KMS-11 (cell line): ENCODE measurements at regions not wholly inside any gene's neighbourhood (a gene's known extent, or its start where the extent isn't known, plus 50 kb on each side); places are given as distances from the start of the nearest gene placed in this dataset.

Experiments used
- H2AFZ ChIP-seq: fragments of 200-600 bp; sonication (generic); 2 replicates; pipeline ENCODE4 v1.6.1; 2016; ENCODE audit warnings: antibody characterized with exemption, mixed run types, low read depth
- H3K27ac ChIP-seq: fragments of 200-600 bp; sonication (generic); 2 replicates; pipeline ENCODE4 v1.6.1; 2016; ENCODE audit warnings: mild to moderate bottlenecking, mixed run types
- H3K27me3 ChIP-seq: fragments of 200-600 bp; sonication (generic); 2 replicates; pipeline ENCODE4 v1.6.1; 2017; ENCODE audit warnings: mild to moderate bottlenecking, low read depth, mixed run types, moderate library complexity; ENCODE audit not compliant: insufficient read depth
- H3K36me3 ChIP-seq: fragments of 200-600 bp; sonication (generic); 2 replicates; pipeline ENCODE4 v1.6.1; 2017; ENCODE audit warnings: mild to moderate bottlenecking, mixed run types; ENCODE audit not compliant: insufficient read depth
- H3K4me1 ChIP-seq: fragments of 200-600 bp; sonication (generic); 2 replicates; pipeline ENCODE4 v1.6.1; 2016; ENCODE audit warnings: mild to moderate bottlenecking, low read depth, mixed run types; ENCODE audit not compliant: poor library complexity, severe bottlenecking
- H3K4me2 ChIP-seq: fragments of 200-600 bp; sonication (generic); 2 replicates; pipeline ENCODE4 v1.7.0; 2016; ENCODE audit warnings: mild to moderate bottlenecking, mixed run types
- H3K4me3 ChIP-seq: fragments of 200-600 bp; sonication (generic); IDR thresholded peaks from 2 replicates; pipeline ENCODE4 v1.6.1; 2017; ENCODE audit warnings: low read depth, low read length, mixed read lengths; ENCODE audit not compliant: insufficient read depth
- H3K79me2 ChIP-seq: fragments of 200-600 bp; sonication (generic); 2 replicates; pipeline ENCODE4 v1.6.1; 2016; ENCODE audit warnings: low read depth, mixed run types; ENCODE audit not compliant: insufficient read depth
- H3K9ac ChIP-seq: fragments of 200-600 bp; sonication (generic); 2 replicates; pipeline ENCODE4 v1.6.1; 2016; ENCODE audit warnings: mild to moderate bottlenecking, mixed run types
- H4K20me1 ChIP-seq: fragments of 200-600 bp; sonication (generic); 2 replicates; pipeline ENCODE4 v1.6.1; 2016; ENCODE audit warnings: mild to moderate bottlenecking, mixed run types; ENCODE audit not compliant: insufficient read depth
- CTCF ChIP-seq: fragments of 200-600 bp; sonication (generic); conservative IDR thresholded peaks from 2 replicates; pipeline ENCODE4 v1.6.1; 2017; ENCODE audit warnings: low read depth, mild to moderate bottlenecking, antibody characterized with exemption, low read length, moderate library complexity, mixed read lengths

- Histone ChIP-seq H3K79me2 (no peaks in the 10 kb centered on the region), H4K20me1 (no peaks in the 10 kb centered on the region), H3K27ac (no peak overlapping the region), H3K4me1 (no peaks in the 10 kb centered on the region), H3K9ac (no peak overlapping the region), H3K4me3 (no peak overlapping the region), H2AFZ (no peak overlapping the region), H3K27me3 (no peaks in the 10 kb centered on the region), H3K4me2 (no peak overlapping the region), H3K36me3 (no peaks in the 10 kb centered on the region)
- TF ChIP-seq CTCF: no peak
Observed at GRCh38 chr1:90513956-90514355, 203.1 kb downstream of the BARHL2 start.

GRCh38 chr1:90512441-90512840 lies 204.7 kb downstream of the BARHL2 start:
- H3K4me1 ChIP-seq: no peaks in the 10 kb centered on the region
- H3K27me3 ChIP-seq: no peaks in the 10 kb centered on the region
- no peaks in the 10 kb centered on the region for H3K36me3 ChIP-seq
- no peak overlapping the region for H3K4me3 ChIP-seq
- no peak overlapping the region for H3K9ac ChIP-seq
- H3K79me2 ChIP-seq: no peaks in the 10 kb centered on the region
- H2AFZ ChIP-seq: no peak overlapping the region
- no peaks in the 10 kb centered on the region for H4K20me1 ChIP-seq
- H3K27ac ChIP-seq: no peak overlapping the region
- H3K4me2 ChIP-seq: no peak overlapping the region
- TF ChIP-seq CTCF: no peak

- Histone ChIP-seq H3K79me2 (no peaks in the 10 kb centered on the region), H3K9ac (no peak overlapping the region), H3K27ac (no peak overlapping the region), H3K4me3 (no peak overlapping the region), H3K4me2 (no peak overlapping the region), H2AFZ (no peak overlapping the region), H3K36me3 (no peaks in the 10 kb centered on the region), H3K27me3 (no peaks in the 10 kb centered on the region), H4K20me1 (no peaks in the 10 kb centered on the region), H3K4me1 (no peaks in the 10 kb centered on the region)
- TF ChIP-seq CTCF: no peak
Observed at GRCh38 chr1:90510143-90510542, 207.0 kb downstream of the BARHL2 start.

GRCh38 chr1:90509225-90510048 lies 207.7 kb downstream of the BARHL2 start:
- H3K79me2 ChIP-seq: no peaks in the 10 kb centered on the region
- H3K9ac ChIP-seq: no peak overlapping the region
- H3K4me2 ChIP-seq: no peak overlapping the region
- no peaks in the 10 kb centered on the region for H3K27me3 ChIP-seq
- no peak for TF ChIP-seq CTCF
- no peaks in the 10 kb centered on the region for H3K4me1 ChIP-seq
- no peak overlapping the region for H3K27ac ChIP-seq
- no peak overlapping the region for H3K4me3 ChIP-seq
- H3K36me3 ChIP-seq: no peaks in the 10 kb centered on the region
- no peak overlapping the region for H2AFZ ChIP-seq
- no peaks in the 10 kb centered on the region for H4K20me1 ChIP-seq
